ENCODE measurements at regions not wholly inside any gene's neighbourhood (a gene's known extent, or its start where the extent isn't known, plus 50 kb on each side); places are given as distances from the start of the nearest gene placed in this dataset.

GRCh38 chr10:84675060-84675459 is 346.7 kb downstream of the CCSER2 start:
- ChIA-PET CTCF (no interaction called here), POLR2A (interaction anchor here (0.6 kb wide), 1 partner anchor 35 kb away, joined by 3 read pairs; no protein-coding TSS in a partner anchor)
- H3K27me3 ChIP-seq (replicated peaks; ENCODE audit: control insufficient read depth, insufficient read depth, low read length): no peaks in the 10 kb centered on the region; the same call in 1 of the 2 replicates
- no peaks in the 10 kb centered on the region for H3K9me3 Mint-ChIP-seq (ENCODE audit: unreplicated experiment)
- H3K36me3 ChIP-seq (ENCODE audit: control insufficient read depth, insufficient read depth, low read length): no peaks in the 10 kb centered on the region
- H3K4me1 Mint-ChIP-seq (ENCODE audit: low read depth, unreplicated experiment): no peaks in the 10 kb centered on the region
- H3K9me3 ChIP-seq: no peaks in the 10 kb centered on the region; the same call in 1 of the 2 replicates
- no peaks in the 10 kb centered on the region for H3K4me1 ChIP-seq
- no peak for TF ChIP-seq CTCF (IDR thresholded peaks at IDR 0.05; ENCODE audit: insufficient read depth in 1 of 2, low read depth in 1 of 2, low read length in 1 of 2, severe bottlenecking in 1 of 2, unreplicated experiment in 1 of 2)
- no peaks in the 10 kb centered on the region for H3K36me3 Mint-ChIP-seq (ENCODE audit: insufficient read depth, unreplicated experiment)
- H3K27ac Mint-ChIP-seq (ENCODE audit: unreplicated experiment): no peak overlapping the region
- H3K27me3 Mint-ChIP-seq (ENCODE audit: insufficient read depth, unreplicated experiment): peaks cover 4% of the 10 kb centered on the region
- BruUV-seq (replicated peaks): no TSS peak
- H3K4me3 Mint-ChIP-seq (ENCODE audit: unreplicated experiment): no peak overlapping the region
- DNase-seq: no peak
- intact Hi-C loops (cut with micrococcal nuclease; ENCODE audit: unreplicated experiment): no loop called here
- no peak overlapping the region for H3K4me3 ChIP-seq (ENCODE audit: low read depth, low read length)

- CTCF ChIA-PET: no interaction called here
- POLR2A ChIA-PET: no interaction called here
- intact Hi-C loops (cut with micrococcal nuclease; ENCODE audit: unreplicated experiment): no loop called here
Observed at GRCh38 chr10:84676536-84676935, 348.1 kb downstream of the CCSER2 start.

GRCh38 chr10:84681781-84682180 is 353.4 kb downstream of the CCSER2 start:
- Histone ChIP-seq H3K9me3 (no peaks in the 10 kb centered on the region), H3K27me3 (replicated peaks; ENCODE audit: control insufficient read depth, insufficient read depth, low read length) (no peaks in the 10 kb centered on the region; the same call in 1 of the 2 replicates), H3K4me1 (no peaks in the 10 kb centered on the region), H3K4me3 (ENCODE audit: low read depth, low read length) (no peak overlapping the region), H3K36me3 (ENCODE audit: control insufficient read depth, insufficient read depth, low read length) (no peaks in the 10 kb centered on the region)
- POLR2A ChIA-PET: no interaction called here
- CTCF ChIA-PET: interaction anchor here (1.5 kb wide), 1 partner anchor 68 kb away, joined by 6 read pairs; no protein-coding TSS in a partner anchor
- no peak for TF ChIP-seq CTCF (IDR thresholded peaks at IDR 0.05; ENCODE audit: insufficient read depth in 1 of 2, low read depth in 1 of 2, low read length in 1 of 2, severe bottlenecking in 1 of 2, unreplicated experiment in 1 of 2)
- intact Hi-C loops (cut with micrococcal nuclease; ENCODE audit: unreplicated experiment): no loop called here
- Mint-ChIP-seq H3K27ac (ENCODE audit: unreplicated experiment) (no peak overlapping the region), H3K27me3 (ENCODE audit: insufficient read depth, unreplicated experiment) (peaks cover 6% of the 10 kb centered on the region), H3K4me3 (ENCODE audit: unreplicated experiment) (no peak overlapping the region), H3K9me3 (ENCODE audit: unreplicated experiment) (no peaks in the 10 kb centered on the region), H3K36me3 (ENCODE audit: insufficient read depth, unreplicated experiment) (no peaks in the 10 kb centered on the region), H3K4me1 (ENCODE audit: low read depth, unreplicated experiment) (no peaks in the 10 kb centered on the region)
- no TSS peak for BruUV-seq (replicated peaks)
- DNase-seq: no peak

More at GRCh38 chr10:84676536-84676935, 348.1 kb downstream of the CCSER2 start:
- Histone ChIP-seq H3K4me3 (ENCODE audit: low read depth, low read length) (no peak overlapping the region), H3K27me3 (replicated peaks; ENCODE audit: control insufficient read depth, insufficient read depth, low read length) (no peaks in the 10 kb centered on the region; the same call in 1 of the 2 replicates), H3K4me1 (no peaks in the 10 kb centered on the region), H3K36me3 (ENCODE audit: control insufficient read depth, insufficient read depth, low read length) (no peaks in the 10 kb centered on the region), H3K9me3 (no peaks in the 10 kb centered on the region; the same call in 1 of the 2 replicates)
- H3K9me3 Mint-ChIP-seq (ENCODE audit: unreplicated experiment): no peaks in the 10 kb centered on the region
- H3K36me3 Mint-ChIP-seq (ENCODE audit: insufficient read depth, unreplicated experiment): no peaks in the 10 kb centered on the region
- TF ChIP-seq CTCF (IDR thresholded peaks at IDR 0.05; ENCODE audit: insufficient read depth in 1 of 2, low read depth in 1 of 2, low read length in 1 of 2, severe bottlenecking in 1 of 2, unreplicated experiment in 1 of 2): no peak
- H3K4me3 Mint-ChIP-seq (ENCODE audit: unreplicated experiment): no peak overlapping the region
- no peaks in the 10 kb centered on the region for H3K4me1 Mint-ChIP-seq (ENCODE audit: low read depth, unreplicated experiment)
- no TSS peak for BruUV-seq (replicated peaks)
- DNase-seq: no peak
- no peak overlapping the region for H3K27ac Mint-ChIP-seq (ENCODE audit: unreplicated experiment)
- H3K27me3 Mint-ChIP-seq (ENCODE audit: insufficient read depth, unreplicated experiment): peaks cover 10% of the 10 kb centered on the region

Measured in Caco-2 (cell line).